C4-2B (cell line): ENCODE measurements at regions not wholly inside any gene's neighbourhood (a gene's known extent, or its start where the extent isn't known, plus 50 kb on each side); places are given as distances from the start of the nearest gene placed in this dataset.

Experiments used
- H3K27ac ChIP-seq: fragments of 450-650 bp; 2 replicates; pipeline ENCODE4 v1.5.1; 2017
- CTCF ChIP-seq: fragments of 450-650 bp; conservative IDR thresholded peaks from 2 replicates; pipeline ENCODE4 v1.5.1; 2017; ENCODE audit warnings: mild to moderate bottlenecking
- ZFX ChIP-seq: fragments of 450-650 bp; IDR thresholded peaks from 2 replicates; pipeline ENCODE4 v1.6.1; 2017

- H3K27ac ChIP-seq = no peak overlapping the region
- no peak for TF ChIP-seq CTCF
- no peak for TF ChIP-seq ZFX
Observed at GRCh38 chr5:125220284-125220683, 473.8 kb upstream of the ZNF608 start.

- TF ChIP-seq ZFX (no peak), CTCF (no peak)
- no peak overlapping the region; the same call in 1 of the 2 replicates for H3K27ac ChIP-seq
Observed at GRCh38 chr5:125222597-125223240, 476.3 kb upstream of the ZNF608 start.

- no peak overlapping the region for H3K27ac ChIP-seq
- TF ChIP-seq ZFX = no peak
- no peak for TF ChIP-seq CTCF
Observed at GRCh38 chr5:125225424-125225823, 479.0 kb upstream of the ZNF608 start.

- H3K27ac ChIP-seq = no peak overlapping the region
- TF ChIP-seq ZFX (no peak), CTCF (no peak)
Observed at GRCh38 chr5:125226825-125227224, 480.4 kb upstream of the ZNF608 start.

GRCh38 chr5:125227333-125228095 lies 481.1 kb upstream of the ZNF608 start:
- no peak overlapping the region for H3K27ac ChIP-seq
- TF ChIP-seq CTCF = peak; percentile 70
- no peak for TF ChIP-seq ZFX

GRCh38 chr5:125228363-125229070 lies 482.1 kb upstream of the ZNF608 start:
- no peak overlapping the region for H3K27ac ChIP-seq
- no peak for TF ChIP-seq CTCF
- TF ChIP-seq ZFX = no peak

GRCh38 chr5:125229556-125229955 lies 483.1 kb upstream of the ZNF608 start:
- H3K27ac ChIP-seq = no peak overlapping the region
- no peak for TF ChIP-seq ZFX
- no peak for TF ChIP-seq CTCF
